Colonic mucosa (tissue), 4 donors: ENCODE measurements at regions not wholly inside any gene's neighbourhood (a gene's known extent, or its start where the extent isn't known, plus 50 kb on each side); places are given as distances from the start of the nearest gene placed in this dataset.
"Not testable (repeated sequence)": the region's sequence is repeated elsewhere in the genome, so short reads cannot be mapped to it uniquely, and the experiment has no call there.

ENCODE experiments used
- DNase-seq: peaks from one replicate; pipeline ENCODE4 v3.0.0-alpha.2; 2020
- H3K27ac ChIP-seq: fragments of 200-600 bp; one replicate; pipeline ENCODE4 v1.8.0; 2021
- H3K27me3 ChIP-seq: fragments of 200-600 bp; one replicate; pipeline ENCODE4 v1.8.0; 2021
- H3K36me3 ChIP-seq: fragments of 200-600 bp; one replicate; pipeline ENCODE4 v1.8.0; 2021
- H3K4me1 ChIP-seq: fragments of 200-600 bp; one replicate; pipeline ENCODE4 v1.8.0; 2021; ENCODE audit warnings: mild to moderate bottlenecking
- H3K4me3 ChIP-seq: fragments of 200-600 bp; one replicate; pipeline ENCODE4 v1.8.0; 2021
- H3K9ac ChIP-seq, 2 donors: one replicate each; pipeline ENCODE4 v1.7.0; 2013; ENCODE audit warnings: control low read depth in 2 of 2, low read depth in 2 of 2, low read length in 2 of 2
- H3K9me3 ChIP-seq: fragments of 200-600 bp; one replicate; pipeline ENCODE4 v1.8.0; 2021
- CTCF ChIP-seq: fragments of 200-600 bp; IDR thresholded peaks from one replicate; pipeline ENCODE4 v1.8.0; 2022; ENCODE audit warnings: antibody characterized with exemption, mild to moderate bottlenecking
- intact Hi-C: fragments of 100-400 bp; cut with DNase I; formaldehyde crosslinking; loops from one replicate; pipeline ENCODE4 v1.14.1; 2022
- donor health status: healthy.
- donor health status: DM: no; HTN: no; CAD: no.
- donor health status: DM: no; HTN: no; CAD: no.

GRCh38 chr5:91794455-91794854 lies 411.3 kb upstream of the ARRDC3 start:
- DNase-seq = no peak
- intact Hi-C loops = no loop called here
- TF ChIP-seq CTCF = no peak
- H3K36me3 ChIP-seq = no peaks in the 10 kb centered on the region
- H3K4me3 ChIP-seq = no peak overlapping the region
- H3K9me3 ChIP-seq = no peaks in the 10 kb centered on the region
- H3K4me1 ChIP-seq = no peaks in the 10 kb centered on the region
- H3K27me3 ChIP-seq = no peaks in the 10 kb centered on the region
- H3K9ac ChIP-seq = no peak overlapping the region
- no peak overlapping the region for H3K27ac ChIP-seq

- Histone ChIP-seq H3K27ac (no peak overlapping the region), H3K36me3 (no peaks in the 10 kb centered on the region), H3K9ac (no peak overlapping the region), H3K4me3 (no peak overlapping the region), H3K4me1 (no peaks in the 10 kb centered on the region), H3K27me3 (no peaks in the 10 kb centered on the region), H3K9me3 (no peaks in the 10 kb centered on the region)
- no peak for DNase-seq
- intact Hi-C loops = no loop called here
- TF ChIP-seq CTCF = no peak
Observed at GRCh38 chr5:91787718-91788117, 404.6 kb upstream of the ARRDC3 start.

GRCh38 chr5:91777671-91778070 lies 394.6 kb upstream of the ARRDC3 start:
- Histone ChIP-seq H3K4me3 (no peak overlapping the region), H3K27me3 (no peaks in the 10 kb centered on the region), H3K36me3 (no peaks in the 10 kb centered on the region), H3K27ac (no peak overlapping the region), H3K9me3 (no peaks in the 10 kb centered on the region), H3K9ac (no peak overlapping the region), H3K4me1 (no peaks in the 10 kb centered on the region)
- no peak for DNase-seq
- no peak for TF ChIP-seq CTCF
- intact Hi-C loops = no loop called here

GRCh38 chr5:91776249-91776648 lies 393.1 kb upstream of the ARRDC3 start:
- no peak for DNase-seq
- no peak for TF ChIP-seq CTCF
- no peak overlapping the region for H3K27ac ChIP-seq
- H3K9me3 ChIP-seq = no peaks in the 10 kb centered on the region
- no peaks in the 10 kb centered on the region for H3K4me1 ChIP-seq
- no peak overlapping the region for H3K4me3 ChIP-seq
- no peaks in the 10 kb centered on the region for H3K36me3 ChIP-seq
- no peak overlapping the region for H3K9ac ChIP-seq
- intact Hi-C loops = no loop called here
- no peaks in the 10 kb centered on the region for H3K27me3 ChIP-seq

- no peak for DNase-seq
- H3K36me3 ChIP-seq = no peaks in the 10 kb centered on the region
- H3K9ac ChIP-seq = no peak overlapping the region
- intact Hi-C loops = no loop called here
- no peak overlapping the region for H3K4me3 ChIP-seq
- H3K4me1 ChIP-seq = no peaks in the 10 kb centered on the region
- no peak for TF ChIP-seq CTCF
- no peak overlapping the region for H3K27ac ChIP-seq
- no peaks in the 10 kb centered on the region for H3K27me3 ChIP-seq
- no peaks in the 10 kb centered on the region for H3K9me3 ChIP-seq
Observed at GRCh38 chr5:91770400-91770799, 387.3 kb upstream of the ARRDC3 start.

- H3K36me3 ChIP-seq, H3K27ac ChIP-seq, DNase-seq, H3K4me3 ChIP-seq, H3K9ac ChIP-seq, H3K27me3 ChIP-seq, H3K9me3 ChIP-seq, intact Hi-C loops, H3K4me1 ChIP-seq: not testable (repeated sequence)
Observed at GRCh38 chr5:91757383-91757782, 374.3 kb upstream of the ARRDC3 start.
